Fibroblast of lung (primary cell): ENCODE measurements at regions not wholly inside any gene's neighbourhood (a gene's known extent, or its start where the extent isn't known, plus 50 kb on each side); places are given as distances from the start of the nearest gene placed in this dataset.

Experiments
- CTCF ChIP-seq, 2 donors: IDR thresholded peaks in 1 of 2; conservative IDR thresholded peaks in 1 of 2; 1 replicate in 1 of 2; 2 replicates in 1 of 2; pipeline ENCODE4 v1.5.1; 2011 to 2012; ENCODE audit warnings: low read length in 2 of 2, control low read depth in 1 of 2, inconsistent platforms in 1 of 2, low read depth in 1 of 2, mild to moderate bottlenecking in 1 of 2
- EZH2 ChIP-seq: IDR thresholded peaks from 2 replicates; pipeline ENCODE4 v1.5.1; 2012; ENCODE audit warnings: low read length, control low read depth, mild to moderate bottlenecking; ENCODE audit errors: missing control alignments

DNA sequence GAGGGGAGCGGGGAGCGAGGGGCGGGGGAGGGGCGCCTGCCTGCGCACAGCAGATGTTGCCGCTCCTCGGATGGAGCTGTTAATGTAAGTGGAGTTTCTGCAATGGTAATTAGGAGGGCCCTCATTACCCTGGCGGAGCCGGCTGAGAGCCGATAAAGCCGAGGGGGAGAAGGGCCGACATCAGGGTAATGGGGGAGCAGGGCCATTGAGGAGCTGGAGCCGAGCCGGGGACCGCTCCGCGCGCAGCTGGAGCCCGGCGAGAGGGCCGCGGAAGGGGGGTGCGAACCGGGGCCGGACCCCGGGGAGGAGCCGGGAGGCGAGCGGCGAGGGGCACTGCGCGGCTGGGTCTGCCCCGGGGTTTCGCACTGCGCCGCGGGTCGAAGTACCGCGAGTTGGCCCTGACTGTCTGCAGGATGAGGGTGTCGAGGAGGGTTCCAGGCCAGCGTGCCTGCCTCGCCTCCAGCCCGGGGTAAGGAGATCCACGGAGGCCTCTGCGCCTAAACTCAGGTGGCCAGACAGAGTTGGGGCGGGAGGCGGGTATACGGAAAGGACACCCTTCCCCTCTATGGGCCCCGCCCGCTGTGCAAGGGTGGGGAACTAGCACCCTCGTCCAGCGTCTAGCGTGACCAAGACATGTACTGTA lies 55.0 kb upstream of the LBX1 start:
- TF ChIP-seq EZH2: peak; percentile 82
- TF ChIP-seq CTCF (conservative IDR thresholded peaks at IDR 0.05 in 1 of 2, IDR thresholded peaks at IDR 0.05 in 1 of 2; ENCODE audit: low read depth in 1 of 2, low read length in 2 of 2): no peak
